HG03280 (cell line): ENCODE measurements at regions not wholly inside any gene's neighbourhood (a gene's known extent, or its start where the extent isn't known, plus 50 kb on each side); places are given as distances from the start of the nearest gene placed in this dataset.

Experiments used
- ATAC-seq: cut with Tn5 transposase; IDR thresholded peaks from one replicate; pipeline ENCODE4 v1.9.1; 2021; ENCODE audit warnings: mild to moderate bottlenecking, moderate library complexity; ENCODE audit not compliant: unreplicated experiment

GRCh38 chr1:90412563-90412962, 304.5 kb downstream of the BARHL2 start:
- no peak for ATAC-seq

GRCh38 chr1:90411185-90411584, 305.9 kb downstream of the BARHL2 start:
- ATAC-seq: no peak

GRCh38 chr1:90407737-90408136, 309.4 kb downstream of the BARHL2 start:
- ATAC-seq: no peak

- ATAC-seq: no peak
These were observed 311.4 kb downstream of the BARHL2 start for GRCh38 chr1:90405726-90406125.

DNA sequence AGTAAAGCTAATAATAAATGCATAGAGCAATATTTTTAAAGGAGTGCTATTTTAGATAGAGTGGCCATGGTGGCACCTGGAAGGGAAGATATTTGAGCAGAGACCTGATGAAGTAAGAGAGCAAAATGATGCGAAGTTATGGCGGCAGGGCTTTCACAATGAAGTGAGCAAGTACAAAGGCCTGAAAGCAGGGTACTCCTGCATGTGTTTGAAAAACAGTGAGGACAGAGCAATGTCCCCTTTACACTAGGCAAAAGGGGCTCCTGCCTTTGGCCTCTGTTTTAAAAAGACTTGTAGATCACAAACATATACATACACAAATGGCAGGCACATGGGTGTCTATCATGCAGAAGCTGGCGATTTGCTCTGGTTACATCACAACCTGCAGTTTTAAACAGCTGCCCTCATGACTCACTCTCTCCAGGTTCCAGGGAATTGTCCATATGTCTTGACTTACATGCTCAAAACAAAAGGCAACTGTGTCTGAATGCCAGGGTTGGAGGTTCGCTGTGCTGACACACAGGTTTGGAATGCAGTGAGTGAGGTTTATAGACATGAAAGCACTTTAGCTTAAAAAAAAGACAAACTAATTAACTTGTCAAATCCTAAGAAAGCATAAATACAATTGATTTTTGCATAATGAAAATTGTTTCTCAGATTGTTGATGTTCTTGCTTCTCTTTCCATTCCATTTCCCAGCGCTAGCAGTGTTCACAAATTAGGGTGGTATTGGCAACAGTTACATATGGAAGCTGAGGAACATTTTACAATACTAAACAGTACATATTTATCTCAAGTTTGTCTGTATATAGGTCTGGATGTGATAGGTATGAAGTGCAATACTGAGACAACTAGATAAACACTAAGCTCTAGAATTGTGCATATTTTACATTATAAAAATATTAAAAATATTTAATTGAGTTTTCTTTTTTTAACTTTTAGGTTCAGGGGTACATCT, 313.9 kb downstream of the BARHL2 start:
- no peak for ATAC-seq

- ATAC-seq: no peak
These were observed 317.0 kb downstream of the BARHL2 start for GRCh38 chr1:90400131-90400530.

DNA sequence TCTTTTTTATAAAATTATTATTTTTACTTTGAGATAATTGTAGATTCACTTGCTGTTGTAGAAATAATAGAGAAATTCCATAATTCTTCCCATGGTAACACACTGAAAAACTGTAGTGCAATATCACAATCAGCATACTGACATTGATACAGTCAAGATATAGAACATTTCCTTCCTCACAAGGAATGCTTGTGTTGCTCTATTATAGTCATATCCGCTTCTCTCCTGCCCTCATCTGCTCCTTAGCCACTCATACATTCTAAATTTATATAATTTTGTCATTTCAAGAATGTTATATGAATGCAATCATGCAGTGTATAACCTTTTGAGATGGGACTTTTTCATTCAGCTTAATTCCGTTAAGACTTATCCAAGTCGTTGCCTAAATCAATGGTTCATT, 320.2 kb downstream of the BARHL2 start:
- ATAC-seq: no peak

DNA sequence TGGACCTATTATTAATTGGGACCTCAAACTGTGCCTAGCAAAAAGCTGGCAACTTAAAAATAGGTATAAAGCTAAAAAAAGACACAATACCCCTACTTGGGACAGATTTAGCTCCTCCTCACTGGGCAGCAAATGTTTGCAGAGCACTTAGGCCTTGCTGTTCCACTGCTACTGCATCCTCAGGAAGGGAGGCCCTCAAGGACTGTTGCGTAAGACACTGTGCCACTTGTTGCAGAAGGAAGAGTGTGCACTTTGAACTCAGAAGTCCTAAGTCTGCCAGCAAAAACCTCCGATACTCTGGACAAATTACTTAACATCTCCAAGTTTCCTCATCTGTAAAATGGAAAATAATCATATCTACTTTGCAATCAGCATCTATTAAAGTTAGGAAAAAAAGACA, 322.9 kb downstream of the BARHL2 start:
- ATAC-seq: no peak

DNA sequence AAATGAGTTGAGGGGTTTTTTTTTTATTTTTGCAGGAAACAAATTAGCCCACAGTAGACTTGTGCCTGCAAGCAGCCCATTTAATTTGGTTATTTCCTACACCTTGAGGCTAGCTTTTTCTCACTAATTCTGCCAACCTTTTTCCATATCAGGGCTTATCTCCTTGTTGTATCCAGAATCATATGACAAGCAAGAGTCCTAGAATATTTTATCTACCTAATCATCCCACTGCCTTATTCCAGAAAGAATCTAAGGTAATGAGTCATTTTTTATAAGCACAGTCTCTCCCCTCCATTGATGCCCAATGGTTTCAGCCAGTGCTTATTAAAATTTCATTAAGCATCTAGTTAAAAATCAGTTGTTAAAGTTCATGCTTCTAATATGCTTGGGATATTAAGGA, 324.1 kb downstream of the BARHL2 start:
- ATAC-seq: no peak

GRCh38 chr1:90391126-90391525, 326.0 kb downstream of the BARHL2 start:
- no peak for ATAC-seq

- ATAC-seq: no peak
These were observed 329.3 kb downstream of the BARHL2 start for GRCh38 chr1:90387805-90388204.

- no peak for ATAC-seq
These were observed 330.0 kb downstream of the BARHL2 start for GRCh38 chr1:90386899-90387720.

DNA sequence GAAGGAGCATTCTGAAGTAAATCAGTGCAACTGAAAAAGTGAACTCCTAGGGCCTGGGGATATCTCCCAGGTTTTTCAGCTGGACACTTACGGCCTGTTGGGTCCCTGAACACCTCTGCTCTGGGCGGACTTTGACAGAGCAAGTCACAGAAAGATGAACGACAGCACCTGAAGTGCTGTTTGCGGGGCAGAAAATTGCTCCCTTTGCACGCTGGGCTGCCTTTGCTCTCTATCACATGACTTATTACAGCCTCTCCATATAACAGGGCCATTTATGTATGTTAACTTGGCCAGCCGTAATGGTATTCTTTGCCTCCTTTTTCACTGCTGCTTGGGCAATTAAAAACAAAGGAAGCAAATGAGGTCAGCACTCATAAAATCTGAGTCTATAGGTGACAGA, 332.9 kb downstream of the BARHL2 start:
- ATAC-seq: no peak

DNA sequence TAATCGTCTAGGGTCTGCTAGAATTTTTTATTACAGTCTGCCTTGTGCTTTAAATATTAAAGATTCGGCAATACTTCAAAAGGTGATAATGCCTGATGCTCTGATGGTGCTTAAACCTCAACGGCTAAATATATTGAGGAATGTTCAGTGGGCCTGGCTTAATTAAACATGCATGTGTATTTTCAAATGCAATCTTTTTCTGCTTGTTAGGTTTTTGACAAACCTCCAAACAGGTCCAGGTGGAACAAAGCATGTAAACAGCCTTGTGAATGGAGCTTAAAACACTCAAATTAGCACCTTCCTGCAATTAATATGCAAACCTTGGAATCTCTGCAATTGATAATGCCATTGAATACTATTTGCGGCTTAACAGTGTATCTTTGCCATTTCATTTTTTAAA, 334.9 kb downstream of the BARHL2 start:
- no peak for ATAC-seq

GRCh38 chr1:90381598-90381997, 335.5 kb downstream of the BARHL2 start:
- no peak for ATAC-seq

- ATAC-seq: no peak
These were observed 345.7 kb downstream of the BARHL2 start for GRCh38 chr1:90371448-90371813.

DNA sequence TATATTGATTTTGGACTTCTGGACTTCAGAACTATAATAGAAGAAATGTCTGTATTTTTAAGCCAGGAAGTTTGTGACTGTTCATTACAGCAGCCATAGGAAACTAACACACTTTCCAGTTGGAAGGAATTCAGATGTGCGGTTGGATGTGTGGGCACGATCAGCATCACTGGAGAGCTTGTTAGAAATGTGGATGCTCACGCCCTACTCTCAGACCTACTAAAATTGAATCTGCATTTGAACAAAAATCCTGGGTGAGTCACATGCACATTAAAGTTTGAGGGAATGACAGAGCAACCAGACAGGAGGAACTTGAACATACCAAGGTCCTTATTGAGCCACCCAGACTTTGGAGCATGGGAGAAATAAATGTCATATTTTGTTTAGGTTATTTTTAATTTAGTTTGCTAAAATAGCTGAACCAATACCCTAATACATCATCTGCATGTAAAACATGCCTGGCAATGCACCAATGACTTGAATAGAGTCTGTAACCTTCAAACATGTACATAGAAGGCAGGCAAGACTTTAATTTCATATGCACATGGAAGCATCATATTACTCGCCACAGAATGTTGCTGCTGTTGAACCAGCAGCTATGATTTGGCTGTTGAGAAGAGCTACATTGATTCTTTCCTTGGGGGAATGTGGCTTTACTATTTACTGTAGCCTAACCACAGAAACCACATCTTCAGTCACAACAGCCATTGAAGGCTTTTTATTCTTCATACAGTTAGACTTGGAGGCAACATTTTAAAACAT, 346.2 kb downstream of the BARHL2 start:
- no peak for ATAC-seq

GRCh38 chr1:90362163-90362562, 354.9 kb downstream of the BARHL2 start:
- ATAC-seq: no peak

- no peak for ATAC-seq
These were observed 356.1 kb downstream of the BARHL2 start for GRCh38 chr1:90361026-90361425.

DNA sequence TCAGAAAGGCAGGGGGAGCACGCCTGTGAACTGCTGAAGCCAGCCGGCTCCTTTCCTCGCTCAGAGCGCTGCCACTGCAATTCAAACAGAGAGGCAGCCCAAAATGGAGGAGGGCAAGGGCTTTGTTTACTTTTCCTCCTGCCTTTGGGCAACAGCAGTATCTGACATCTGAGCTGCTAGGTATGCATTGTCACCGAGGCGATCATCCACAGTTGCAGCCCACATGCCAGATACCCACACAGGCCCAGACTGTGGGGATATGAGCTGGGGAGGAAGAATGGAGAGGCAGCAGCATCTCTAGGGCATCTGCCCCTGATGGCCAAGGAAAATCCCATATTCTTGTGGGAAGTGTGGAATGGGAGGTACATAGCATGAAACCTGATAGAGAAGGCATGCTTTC, 357.1 kb downstream of the BARHL2 start:
- ATAC-seq: no peak

GRCh38 chr1:90358448-90358847, 358.7 kb downstream of the BARHL2 start:
- ATAC-seq: peak; percentile 43
